ENCODE measurements at regions not wholly inside any gene's neighbourhood (a gene's known extent, or its start where the extent isn't known, plus 50 kb on each side); places are given as distances from the start of the nearest gene placed in this dataset.

- TF ChIP-seq, protein P1, sequence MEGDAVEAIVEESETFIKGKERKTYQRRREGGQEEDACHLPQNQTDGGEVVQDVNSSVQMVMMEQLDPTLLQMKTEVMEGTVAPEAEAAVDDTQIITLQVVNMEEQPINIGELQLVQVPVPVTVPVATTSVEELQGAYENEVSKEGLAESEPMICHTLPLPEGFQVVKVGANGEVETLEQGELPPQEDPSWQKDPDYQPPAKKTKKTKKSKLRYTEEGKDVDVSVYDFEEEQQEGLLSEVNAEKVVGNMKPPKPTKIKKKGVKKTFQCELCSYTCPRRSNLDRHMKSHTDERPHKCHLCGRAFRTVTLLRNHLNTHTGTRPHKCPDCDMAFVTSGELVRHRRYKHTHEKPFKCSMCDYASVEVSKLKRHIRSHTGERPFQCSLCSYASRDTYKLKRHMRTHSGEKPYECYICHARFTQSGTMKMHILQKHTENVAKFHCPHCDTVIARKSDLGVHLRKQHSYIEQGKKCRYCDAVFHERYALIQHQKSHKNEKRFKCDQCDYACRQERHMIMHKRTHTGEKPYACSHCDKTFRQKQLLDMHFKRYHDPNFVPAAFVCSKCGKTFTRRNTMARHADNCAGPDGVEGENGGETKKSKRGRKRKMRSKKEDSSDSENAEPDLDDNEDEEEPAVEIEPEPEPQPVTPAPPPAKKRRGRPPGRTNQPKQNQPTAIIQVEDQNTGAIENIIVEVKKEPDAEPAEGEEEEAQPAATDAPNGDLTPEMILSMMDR (conservative IDR thresholded peaks at IDR 0.05 in 1 of 2, IDR thresholded peaks at IDR 0.05 in 1 of 2; ENCODE audit: low read depth in 1 of 2, low read length in 2 of 2) = no peak
- no peak for TF ChIP-seq EZH2 (IDR thresholded peaks at IDR 0.05; ENCODE audit: low read length, missing control alignments)
Measured at GRCh38 chr6:135126034-135126433, 55.1 kb upstream of the MYB start.
